Sciatic nerve (tissue), 2 donors: ENCODE measurements at regions not wholly inside any gene's neighbourhood (a gene's known extent, or its start where the extent isn't known, plus 50 kb on each side); places are given as distances from the start of the nearest gene placed in this dataset.
A peak's percentile ranks its signal among the peaks of the same experiment; 100 is the strongest.
"Not testable (repeated sequence)": the region's sequence is repeated elsewhere in the genome, so short reads cannot be mapped to it uniquely, and the experiment has no call there.

Experiments used
- ATAC-seq: fragments of 200-7000 bp; cut with Tn5 transposase; one replicate; pipeline ENCODE4 v1.9.1; 2020; ENCODE audit warnings: mild to moderate bottlenecking, moderate library complexity
- DNase-seq: peaks from one replicate; pipeline ENCODE4 v3.0.0-alpha.2; 2020; ENCODE audit warnings: low spot score
- intact Hi-C: fragments of 100-400 bp; cut with DNase I; formaldehyde crosslinking; loops from one replicate; pipeline ENCODE4 v1.14.2; 2022
- donor health status: DM: no; HTN: no; CAD: no.
- donor health status: DM: no; HTN: no; CAD: no.

- ATAC-seq, result peak; percentile 55
- no peak for DNase-seq
- intact Hi-C loops, result no loop called here
Observed at GRCh38 chr10:80697926-80698325, 160.2 kb downstream of the SH2D4B start.

GRCh38 chr10:80699602-80700039 lies 161.9 kb downstream of the SH2D4B start:
- ATAC-seq, result peak; percentile 86
- peak; percentile 91 for DNase-seq
- intact Hi-C loops, result no loop called here

- ATAC-seq (no peak), DNase-seq (no peak)
- intact Hi-C loops, result no loop called here
Observed at GRCh38 chr10:80700252-80700651, 162.6 kb downstream of the SH2D4B start.

- ATAC-seq (no peak), DNase-seq (no peak)
- intact Hi-C loops, result no loop called here
Observed at GRCh38 chr10:80700760-80701444, 163.2 kb downstream of the SH2D4B start.

GRCh38 chr10:80701706-80702105 lies 164.0 kb downstream of the SH2D4B start:
- DNase-seq, result no peak
- ATAC-seq, result no peak
- intact Hi-C loops, result no loop called here

GRCh38 chr10:80702143-80702542 lies 164.4 kb downstream of the SH2D4B start:
- ATAC-seq, result no peak
- intact Hi-C loops, result no loop called here
- DNase-seq, result no peak

DNA sequence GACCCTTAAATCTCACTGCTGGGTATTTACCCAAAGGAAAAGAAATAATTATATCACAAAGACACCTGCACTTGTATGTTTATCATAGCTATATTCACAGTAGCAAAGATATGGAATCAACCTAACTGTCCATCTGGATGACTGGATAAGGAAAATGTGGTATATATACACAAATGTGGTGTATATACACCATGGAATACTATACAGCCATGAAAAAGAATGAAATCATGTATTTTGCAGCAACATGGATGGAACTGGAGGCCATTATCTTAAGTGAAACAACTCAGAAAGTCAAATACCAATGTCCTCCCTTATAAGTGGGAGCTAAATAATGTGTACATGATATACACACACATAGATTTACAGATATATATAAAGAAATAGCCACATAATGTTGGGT lies 168.2 kb downstream of the SH2D4B start:
- ATAC-seq (no peak), DNase-seq (no peak)
- intact Hi-C loops, result no loop called here

GRCh38 chr10:80708185-80708584 lies 170.5 kb downstream of the SH2D4B start:
- intact Hi-C loops, result no loop called here
- DNase-seq (no peak), ATAC-seq (no peak)

- intact Hi-C loops, result no loop called here
- ATAC-seq, result no peak
Observed at GRCh38 chr10:80708808-80709207, 171.1 kb downstream of the SH2D4B start.

GRCh38 chr10:80709866-80710265 lies 172.2 kb downstream of the SH2D4B start:
- DNase-seq, result no peak
- intact Hi-C loops, result no loop called here
- no peak for ATAC-seq

More at GRCh38 chr10:80708808-80709207, 171.1 kb downstream of the SH2D4B start:
- no peak for DNase-seq

DNA sequence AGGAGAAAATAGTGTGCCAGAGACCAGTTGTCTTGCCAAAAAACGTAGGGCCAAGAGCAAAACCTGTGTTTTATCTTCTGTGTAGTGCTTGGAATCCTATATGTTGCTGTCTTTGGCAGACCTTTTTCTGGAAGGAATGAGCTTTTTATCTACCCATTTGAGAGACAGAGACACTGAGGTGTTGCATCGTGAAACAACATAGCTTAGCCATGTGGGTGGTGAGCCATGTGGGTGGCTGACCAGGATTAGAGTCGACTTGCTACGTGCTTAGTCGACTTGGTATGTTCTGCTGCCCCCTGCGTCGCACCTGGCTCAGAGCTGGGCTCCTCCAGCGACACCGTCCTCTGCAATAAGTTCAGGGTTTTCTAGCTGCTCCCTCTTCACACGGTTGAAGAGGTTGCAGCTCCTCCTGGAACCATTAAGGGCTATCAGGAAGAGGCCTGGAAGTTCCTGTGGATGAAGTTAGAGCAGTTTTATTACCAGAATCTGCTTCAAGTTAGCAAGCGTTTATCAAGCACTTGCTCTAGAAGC lies 175.8 kb downstream of the SH2D4B start:
- DNase-seq (no peak), ATAC-seq (no peak)
- intact Hi-C loops, result no loop called here

- intact Hi-C loops, result no loop called here
- ATAC-seq, result no peak
- DNase-seq, result no peak
Observed at GRCh38 chr10:80714566-80714965, 176.9 kb downstream of the SH2D4B start.

GRCh38 chr10:80718024-80718423 lies 180.3 kb downstream of the SH2D4B start:
- no peak for ATAC-seq

DNA sequence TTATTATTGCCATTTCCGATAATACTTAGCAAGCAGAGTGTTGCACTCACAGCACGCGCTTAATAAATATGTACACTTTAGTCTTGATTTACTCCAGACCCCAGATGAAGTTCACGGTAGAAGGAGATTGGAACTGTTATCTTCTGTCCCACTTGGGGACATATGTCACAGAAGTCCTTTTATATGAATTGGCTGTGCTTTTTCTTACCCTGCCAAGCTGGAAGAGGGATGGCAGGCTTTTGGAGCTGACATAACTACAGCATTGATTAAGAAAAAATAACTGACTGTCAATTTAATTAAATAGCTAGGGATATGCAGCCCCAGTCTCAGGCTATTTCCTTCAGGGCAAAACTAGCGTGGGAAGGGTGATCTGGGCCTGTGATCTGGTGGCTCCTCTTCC lies 182.2 kb downstream of the SH2D4B start:
- ATAC-seq, result no peak
- no peak for DNase-seq
- intact Hi-C loops, result no loop called here

More at GRCh38 chr10:80718024-80718423, 180.3 kb downstream of the SH2D4B start:
- DNase-seq, result no peak
- intact Hi-C loops, result no loop called here

GRCh38 chr10:80720549-80720948 lies 182.8 kb downstream of the SH2D4B start:
- no peak for DNase-seq
- ATAC-seq, result no peak
- intact Hi-C loops, result no loop called here

- intact Hi-C loops, DNase-seq, ATAC-seq: not testable (repeated sequence)
Observed at GRCh38 chr10:80728354-80728753, 190.7 kb downstream of the SH2D4B start.

DNA sequence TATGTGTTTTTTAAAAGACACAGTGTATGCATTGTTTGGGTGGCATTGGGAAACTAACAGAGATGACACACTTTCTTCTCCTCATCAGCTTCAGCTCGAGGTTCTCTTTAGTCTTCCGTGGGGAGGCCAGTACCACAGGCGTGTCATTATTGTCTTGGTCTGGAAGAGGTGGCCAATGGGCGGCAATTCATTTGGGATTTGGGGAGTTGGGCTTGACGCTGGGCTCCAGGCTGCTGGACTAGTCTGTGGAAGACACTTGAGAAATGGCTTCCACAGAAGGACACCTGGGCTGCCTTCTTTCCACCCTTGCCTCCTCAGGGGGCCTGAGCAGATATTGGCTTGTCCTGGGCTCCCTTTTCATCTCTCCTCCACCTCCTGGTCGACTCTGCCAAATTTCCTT lies 192.2 kb downstream of the SH2D4B start:
- ATAC-seq (no peak), DNase-seq (no peak)
- intact Hi-C loops, result loop anchor here (5.0 kb wide), 1 partner anchor 502 kb away; no protein-coding TSS in a partner anchor

- DNase-seq (no peak), ATAC-seq (no peak)
- intact Hi-C loops, result loop anchor here (5.0 kb wide), 1 partner anchor 502 kb away; no protein-coding TSS in a partner anchor
Observed at GRCh38 chr10:80730522-80730921, 192.8 kb downstream of the SH2D4B start.

DNA sequence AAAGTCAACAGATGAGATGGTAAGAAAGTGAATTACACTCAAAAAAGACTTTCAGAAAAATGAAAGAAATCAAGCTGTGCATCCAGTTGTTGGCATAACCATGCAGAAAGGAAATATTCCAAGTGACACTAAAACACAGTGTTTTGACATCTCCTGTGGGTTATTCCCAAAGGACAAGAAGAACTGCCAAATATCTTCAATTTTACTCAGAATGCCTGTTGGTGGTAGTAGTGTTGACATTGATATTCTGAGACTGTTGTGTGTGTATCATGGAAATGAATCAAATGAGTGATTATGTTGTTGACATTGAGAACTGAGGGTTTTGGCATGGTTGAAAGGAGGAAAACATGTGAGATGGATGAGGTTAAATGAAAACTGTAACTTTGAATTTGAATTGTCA lies 196.9 kb downstream of the SH2D4B start:
- intact Hi-C loops, result loop anchor here (5.0 kb wide), 1 partner anchor 498 kb away; no protein-coding TSS in a partner anchor
- DNase-seq, result no peak

DNA sequence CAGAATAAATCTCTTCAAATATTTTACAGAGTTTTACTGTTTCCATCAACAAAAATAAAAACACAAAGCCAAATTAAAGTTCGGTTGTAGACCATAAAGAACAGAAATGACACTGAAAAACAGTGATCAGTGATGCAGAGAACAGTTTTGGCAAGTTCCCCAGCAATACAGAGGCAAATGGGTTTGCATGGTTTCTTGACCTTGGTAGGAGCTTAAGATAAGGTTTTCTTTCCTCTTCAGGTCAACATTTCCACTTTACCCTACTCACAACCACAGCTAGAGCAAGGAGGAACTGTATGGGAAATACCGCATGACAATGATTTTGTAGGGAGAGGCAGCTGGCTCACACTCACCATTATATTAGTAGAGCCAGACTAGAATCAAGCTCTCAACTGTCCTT lies 199.5 kb downstream of the SH2D4B start:
- DNase-seq (no peak), ATAC-seq (no peak)
- intact Hi-C loops, result no loop called here

More for the DNA sequence above, 196.9 kb downstream of the SH2D4B start:
- ATAC-seq, result no peak

GRCh38 chr10:80739328-80739727 lies 201.6 kb downstream of the SH2D4B start:
- DNase-seq, result no peak
- no peak for ATAC-seq
- intact Hi-C loops, result no loop called here
